ENCODE measurements at regions not wholly inside any gene's neighbourhood (a gene's known extent, or its start where the extent isn't known, plus 50 kb on each side); places are given as distances from the start of the nearest gene placed in this dataset.

GRCh38 chr22:44381761-44382115, 69.0 kb upstream of the SHISAL1 start:
- TF ChIP-seq EP300 (conservative IDR thresholded peaks at IDR 0.05; ENCODE audit: poor library complexity, severe bottlenecking) (no peak), POLR2AphosphoS5 (IDR thresholded peaks at IDR 0.05) (no peak), CTCF (IDR thresholded peaks at IDR 0.05; ENCODE audit: poor library complexity, severe bottlenecking) (no peak), REST (IDR thresholded peaks at IDR 0.05; ENCODE audit: borderline replicate concordance) (no peak), TAF1 (IDR thresholded peaks at IDR 0.05; ENCODE audit: low read depth) (no peak), MXI1 (conservative IDR thresholded peaks at IDR 0.05; ENCODE audit: poor library complexity, severe bottlenecking) (no peak), RAD21 (conservative IDR thresholded peaks at IDR 0.05) (no peak), SMC3 (conservative IDR thresholded peaks at IDR 0.05; ENCODE audit: poor library complexity) (no peak), EZH2 (IDR thresholded peaks at IDR 0.05; ENCODE audit: borderline replicate concordance, insufficient read depth, low read length, poor library complexity, severe bottlenecking) (no peak)

GRCh38 chr22:44380756-44381486, 68.2 kb upstream of the SHISAL1 start:
- Histone ChIP-seq H3K4me3 (ENCODE audit: low read length) (no peak overlapping the region), H3K9me3 (ENCODE audit: low read length) (no peaks in the 10 kb centered on the region), H3K9me2 (ENCODE audit: insufficient read depth, low read length) (no peaks in the 10 kb centered on the region), H4K20me1 (ENCODE audit: insufficient read depth) (no peaks in the 10 kb centered on the region), H3K79me2 (replicated peaks; ENCODE audit: insufficient read depth, low read length) (no peaks in the 10 kb centered on the region), H2AFZ (ENCODE audit: low read depth, low read length) (no peak overlapping the region), H3K36me3 (ENCODE audit: insufficient read depth, low read length) (no peaks in the 10 kb centered on the region), H3K4me2 (ENCODE audit: low read length) (no peak overlapping the region), H3K27me3 (ENCODE audit: insufficient read depth, low read depth, low read length) (no peaks in the 10 kb centered on the region), H3K9ac (ENCODE audit: low read length) (no peak overlapping the region), H3F3A (ENCODE audit: insufficient read depth, low read length, poor library complexity, severe bottlenecking) (no peaks in the 10 kb centered on the region), H3K27ac (ENCODE audit: low read length) (no peak overlapping the region)
- TF ChIP-seq EP300 (conservative IDR thresholded peaks at IDR 0.05; ENCODE audit: poor library complexity, severe bottlenecking) (no peak), TAF1 (IDR thresholded peaks at IDR 0.05; ENCODE audit: low read depth) (no peak), SMC3 (conservative IDR thresholded peaks at IDR 0.05; ENCODE audit: poor library complexity) (no peak), REST (IDR thresholded peaks at IDR 0.05; ENCODE audit: borderline replicate concordance) (no peak), RAD21 (conservative IDR thresholded peaks at IDR 0.05) (no peak)

More at GRCh38 chr22:44381761-44382115, 69.0 kb upstream of the SHISAL1 start:
- Histone ChIP-seq H4K20me1 (ENCODE audit: insufficient read depth) (no peaks in the 10 kb centered on the region), H3K79me2 (replicated peaks; ENCODE audit: insufficient read depth, low read length) (no peaks in the 10 kb centered on the region), H3K9me2 (ENCODE audit: insufficient read depth, low read length) (no peaks in the 10 kb centered on the region), H3K4me2 (ENCODE audit: low read length) (no peak overlapping the region), H3K27ac (ENCODE audit: low read length) (no peak overlapping the region), H3K36me3 (ENCODE audit: insufficient read depth, low read length) (no peaks in the 10 kb centered on the region), H3K27me3 (ENCODE audit: insufficient read depth, low read depth, low read length) (no peaks in the 10 kb centered on the region), H3K9ac (ENCODE audit: low read length) (no peak overlapping the region), H2AFZ (ENCODE audit: low read depth, low read length) (no peak overlapping the region), H3K4me3 (ENCODE audit: low read length) (no peak overlapping the region), H3F3A (ENCODE audit: insufficient read depth, low read length, poor library complexity, severe bottlenecking) (no peaks in the 10 kb centered on the region), H3K9me3 (ENCODE audit: low read length) (no peaks in the 10 kb centered on the region)
